Calu3 (cell line): ENCODE measurements at regions not wholly inside any gene's neighbourhood (a gene's known extent, or its start where the extent isn't known, plus 50 kb on each side); places are given as distances from the start of the nearest gene placed in this dataset.

ENCODE experiments used
- BruUV-seq: library from RNA; stranded (reverse); fragments of 400-500 nt; replicated peaks from 2 replicates; lab custom pipeline; 2021; lab: Mats Ljungman, UMichigan
- CTCF ChIA-PET: fragments of 300-600 bp; sonication (Branson Sonifier 250); formaldehyde crosslinking; loops from one replicate; lab custom pipeline; 2022; ENCODE audit warnings: antibody characterized with exemption; lab: Charles Lee
- DNase-seq: peaks from one replicate; pipeline ENCODE4 v3.0.0; 2022
- H3K27ac Mint-ChIP-seq: one replicate; pipeline ENCODE4 v1.8.0; 2022; ENCODE audit warnings: mixed read lengths; ENCODE audit not compliant: unreplicated experiment
- H3K27me3 Mint-ChIP-seq: one replicate; pipeline ENCODE4 v1.8.0; 2022; ENCODE audit warnings: mixed read lengths; ENCODE audit not compliant: unreplicated experiment
- H3K36me3 Mint-ChIP-seq: one replicate; pipeline ENCODE4 v1.8.0; 2022; ENCODE audit warnings: mild to moderate bottlenecking, moderate library complexity, mixed read lengths; ENCODE audit not compliant: insufficient read depth, unreplicated experiment
- H3K4me1 Mint-ChIP-seq: one replicate; pipeline ENCODE4 v1.8.0; 2022; ENCODE audit warnings: mild to moderate bottlenecking, low read depth, mixed read lengths; ENCODE audit not compliant: unreplicated experiment
- H3K4me3 Mint-ChIP-seq: one replicate; pipeline ENCODE4 v1.8.0; 2022; ENCODE audit warnings: mild to moderate bottlenecking, low read depth, moderate library complexity, mixed read lengths; ENCODE audit not compliant: unreplicated experiment
- H3K9me3 Mint-ChIP-seq: one replicate; pipeline ENCODE4 v1.8.0; 2022; ENCODE audit warnings: low read depth, mixed read lengths; ENCODE audit not compliant: unreplicated experiment
- intact Hi-C: fragments of 100-400 bp; cut with micrococcal nuclease; formaldehyde crosslinking; loops from one replicate; pipeline ENCODE4 v1.10.0; 2022; ENCODE audit not compliant: unreplicated experiment
- TF ChIP-seq, protein P1 (sequence below): fragments of 200-600 bp; IDR thresholded peaks from one replicate; pipeline ENCODE4 v1.8.0; 2022; ENCODE audit warnings: antibody characterized with exemption; ENCODE audit not compliant: unreplicated experiment

DNA sequence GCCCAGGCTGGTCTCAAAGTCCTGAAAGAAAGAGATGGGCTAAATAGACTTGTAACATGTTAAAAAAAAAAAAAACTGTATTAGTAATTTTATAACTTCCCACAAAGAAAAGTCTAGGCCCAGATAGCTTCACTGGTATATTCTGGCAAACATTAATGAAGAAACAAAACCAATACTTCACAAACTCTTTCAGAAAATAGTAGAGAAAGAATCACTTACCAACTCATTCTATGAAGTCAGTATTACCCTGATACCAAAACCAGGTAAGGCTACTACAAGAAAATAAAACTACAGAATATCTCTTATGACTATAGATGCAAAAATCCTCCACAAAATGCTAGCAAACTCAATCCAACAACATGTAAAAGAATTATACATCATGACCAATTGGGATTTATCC, 59.9 kb upstream of the ODC1 start:
- H3K27ac Mint-ChIP-seq, result no peak overlapping the region
- TF ChIP-seq, protein P1, sequence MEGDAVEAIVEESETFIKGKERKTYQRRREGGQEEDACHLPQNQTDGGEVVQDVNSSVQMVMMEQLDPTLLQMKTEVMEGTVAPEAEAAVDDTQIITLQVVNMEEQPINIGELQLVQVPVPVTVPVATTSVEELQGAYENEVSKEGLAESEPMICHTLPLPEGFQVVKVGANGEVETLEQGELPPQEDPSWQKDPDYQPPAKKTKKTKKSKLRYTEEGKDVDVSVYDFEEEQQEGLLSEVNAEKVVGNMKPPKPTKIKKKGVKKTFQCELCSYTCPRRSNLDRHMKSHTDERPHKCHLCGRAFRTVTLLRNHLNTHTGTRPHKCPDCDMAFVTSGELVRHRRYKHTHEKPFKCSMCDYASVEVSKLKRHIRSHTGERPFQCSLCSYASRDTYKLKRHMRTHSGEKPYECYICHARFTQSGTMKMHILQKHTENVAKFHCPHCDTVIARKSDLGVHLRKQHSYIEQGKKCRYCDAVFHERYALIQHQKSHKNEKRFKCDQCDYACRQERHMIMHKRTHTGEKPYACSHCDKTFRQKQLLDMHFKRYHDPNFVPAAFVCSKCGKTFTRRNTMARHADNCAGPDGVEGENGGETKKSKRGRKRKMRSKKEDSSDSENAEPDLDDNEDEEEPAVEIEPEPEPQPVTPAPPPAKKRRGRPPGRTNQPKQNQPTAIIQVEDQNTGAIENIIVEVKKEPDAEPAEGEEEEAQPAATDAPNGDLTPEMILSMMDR, result no peak
- CTCF ChIA-PET, result no interaction called here
- no peaks in the 10 kb centered on the region for H3K36me3 Mint-ChIP-seq
- no peaks in the 10 kb centered on the region for H3K9me3 Mint-ChIP-seq
- H3K27me3 Mint-ChIP-seq, result peaks cover 3% of the 10 kb centered on the region
- DNase-seq, result no peak
- intact Hi-C loops, result no loop called here
- no peaks in the 10 kb centered on the region for H3K4me1 Mint-ChIP-seq
- BruUV-seq, result no TSS peak
- no peak overlapping the region for H3K4me3 Mint-ChIP-seq

DNA sequence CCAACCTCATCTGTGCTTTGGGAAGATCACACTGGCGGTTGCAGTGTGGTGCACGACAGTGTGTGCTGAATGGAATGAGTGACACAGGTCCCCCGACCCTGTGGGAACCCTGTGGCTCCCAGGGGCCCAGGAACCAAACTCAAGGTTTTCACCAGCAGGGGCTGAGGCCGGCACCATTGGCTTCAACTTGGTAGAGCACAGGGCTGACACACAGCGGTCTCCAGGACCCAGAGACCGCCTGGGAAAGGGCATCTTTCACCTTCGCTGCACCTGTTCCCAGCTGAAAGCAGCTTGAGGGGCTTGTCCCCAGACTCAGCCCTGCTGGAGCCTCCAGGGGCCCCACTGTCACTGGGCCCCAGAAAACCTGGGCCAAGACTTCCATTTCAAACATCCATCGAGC, 59.0 kb upstream of the ODC1 start:
- Mint-ChIP-seq H3K4me3 (no peak overlapping the region), H3K36me3 (no peaks in the 10 kb centered on the region), H3K9me3 (no peaks in the 10 kb centered on the region), H3K4me1 (no peaks in the 10 kb centered on the region), H3K27me3 (peaks cover 12% of the 10 kb centered on the region), H3K27ac (no peak overlapping the region)
- intact Hi-C loops, result no loop called here
- TF ChIP-seq, protein P1, result no peak
- CTCF ChIA-PET, result no interaction called here
- BruUV-seq, result no TSS peak
- no peak for DNase-seq

DNA sequence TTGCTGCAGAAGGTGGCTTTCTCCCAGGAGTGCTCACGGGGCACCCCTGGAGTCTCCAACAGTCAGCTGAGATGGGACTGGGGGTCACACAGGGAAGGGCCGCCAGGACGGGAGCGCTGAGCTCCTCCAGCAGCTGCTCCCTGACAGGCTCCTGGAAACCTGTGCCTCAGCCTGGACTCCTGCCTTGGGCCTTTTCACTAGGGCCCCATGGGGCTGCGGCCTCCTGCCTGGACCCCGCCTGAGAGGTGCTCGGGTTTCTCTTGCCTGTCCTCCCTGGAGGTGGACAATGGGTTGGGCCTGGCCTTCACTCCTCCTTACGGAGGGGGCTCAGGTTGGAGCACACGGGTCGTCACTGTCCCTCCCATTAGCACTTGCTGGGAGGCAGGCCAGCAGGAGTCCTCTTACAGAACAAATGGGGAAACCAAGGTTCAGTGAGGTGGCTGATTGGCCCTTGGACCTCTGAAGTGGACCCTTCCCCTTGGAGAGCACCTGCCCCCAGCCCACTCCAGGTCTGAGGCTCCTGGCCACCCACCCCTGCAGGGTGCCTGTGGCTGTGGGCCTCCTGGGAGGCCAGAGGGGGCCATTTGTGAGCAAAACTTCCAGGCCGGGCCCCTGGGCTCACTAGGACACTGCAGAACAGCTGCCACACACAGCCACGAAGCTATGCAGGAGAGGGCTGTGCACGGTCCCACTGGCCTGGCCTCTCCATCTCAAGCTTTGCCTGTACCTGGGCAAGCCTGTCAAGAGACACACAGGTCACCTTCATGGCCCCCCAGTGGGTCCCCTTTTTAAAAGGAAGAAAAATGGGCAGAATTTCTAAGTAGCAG, 57.1 kb upstream of the ODC1 start:
- CTCF ChIA-PET, result interaction anchor here (2.4 kb wide), 1 partner anchor 12 kb away, joined by 10 read pairs; no protein-coding TSS in a partner anchor
- intact Hi-C loops, result no loop called here
- TF ChIP-seq, protein P1, result no peak
- Mint-ChIP-seq H3K9me3 (no peaks in the 10 kb centered on the region), H3K27me3 (peaks cover 22% of the 10 kb centered on the region), H3K36me3 (no peaks in the 10 kb centered on the region), H3K4me3 (no peak overlapping the region), H3K27ac (no peak overlapping the region), H3K4me1 (no peaks in the 10 kb centered on the region)
- no TSS peak for BruUV-seq
- no peak for DNase-seq

DNA sequence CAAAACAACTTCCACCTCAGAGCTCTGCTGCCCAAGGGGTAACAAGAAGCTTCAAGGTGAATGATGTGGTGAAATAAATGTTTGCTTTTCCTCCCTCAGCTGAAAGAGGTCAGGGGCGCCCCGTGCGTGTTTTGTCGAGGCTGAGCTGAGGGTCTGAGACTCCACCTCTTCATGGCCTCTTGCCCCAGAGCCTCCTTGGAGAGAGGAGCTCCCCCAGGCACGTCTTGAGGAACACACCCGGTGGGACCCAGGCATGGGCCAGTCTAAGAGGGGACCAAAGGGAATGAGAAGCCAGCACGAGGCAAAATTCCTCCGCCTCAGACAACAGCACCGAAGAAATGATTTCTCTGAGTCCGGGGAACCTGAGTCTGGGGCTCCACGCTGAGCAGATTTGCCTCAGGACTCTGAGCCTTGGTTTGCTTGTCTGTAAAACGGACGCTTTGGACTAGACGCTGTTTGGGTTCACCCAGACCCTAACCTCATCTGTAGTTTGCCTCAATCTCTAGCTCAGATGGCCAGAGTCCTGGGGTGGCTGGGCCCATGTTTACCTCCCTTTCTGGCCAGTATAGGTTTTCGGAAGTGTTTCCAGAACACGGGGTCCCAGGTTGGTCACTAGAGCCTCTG, 56.4 kb upstream of the ODC1 start:
- intact Hi-C loops, result no loop called here
- no peaks in the 10 kb centered on the region for H3K9me3 Mint-ChIP-seq
- DNase-seq, result no peak
- H3K27me3 Mint-ChIP-seq, result peaks cover 22% of the 10 kb centered on the region
- no peak overlapping the region for H3K4me3 Mint-ChIP-seq
- BruUV-seq, result no TSS peak
- no peaks in the 10 kb centered on the region for H3K4me1 Mint-ChIP-seq
- H3K36me3 Mint-ChIP-seq, result no peaks in the 10 kb centered on the region
- TF ChIP-seq, protein P1, result no peak
- CTCF ChIA-PET, result interaction anchor here (0.7 to 2.4 kb wide), 3 partner anchors 11 to 120 kb away, joined by 5 to 10 read pairs (median 5); no protein-coding TSS in a partner anchor
- H3K27ac Mint-ChIP-seq, result no peak overlapping the region
